Amniotic stem cell (primary cell): ENCODE measurements at regions not wholly inside any gene's neighbourhood (a gene's known extent, or its start where the extent isn't known, plus 50 kb on each side); places are given as distances from the start of the nearest gene placed in this dataset.

ENCODE experiments used
- DNase-seq: peaks from one replicate; lab custom pipeline; 2025; lab: John Stamatoyannopoulos, UW

DNA sequence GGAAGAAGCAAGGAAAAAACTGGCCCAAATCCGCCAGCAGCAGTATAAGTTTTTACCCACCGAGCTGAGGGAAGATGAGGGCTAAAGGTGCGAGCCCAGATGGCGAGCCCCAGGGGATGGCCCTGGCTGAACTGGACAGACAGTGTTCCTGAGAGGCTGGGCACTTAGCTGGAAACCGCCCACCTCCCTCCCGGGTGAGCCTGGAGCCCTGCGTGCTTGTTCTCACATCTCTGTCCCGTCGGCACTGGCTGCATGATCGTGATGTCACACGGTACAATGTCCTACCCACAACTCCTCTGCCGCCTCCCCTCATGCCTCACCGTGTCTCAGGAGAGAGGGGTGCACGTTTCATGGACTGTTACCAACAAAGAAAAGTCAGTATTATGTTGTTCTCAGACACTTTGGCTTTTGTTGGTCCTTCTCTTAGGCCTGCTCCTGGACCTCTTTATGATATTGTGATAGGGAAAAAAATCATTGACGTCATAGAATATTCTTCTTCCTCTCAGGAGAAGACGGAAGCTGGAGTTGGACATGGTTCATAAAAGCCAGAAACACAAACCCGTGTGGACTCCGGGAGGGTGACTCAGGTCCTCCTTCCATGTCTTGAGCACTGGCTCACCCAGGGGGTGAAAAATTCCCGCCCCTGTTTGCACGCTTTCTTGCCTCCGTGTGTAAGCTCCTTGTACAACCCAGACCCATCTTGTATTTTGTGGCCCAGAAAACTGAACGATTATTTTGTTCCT is 201.8 kb upstream of the TPM1 start:
- DNase-seq: no peak

- DNase-seq: no peak
Measured at GRCh38 chr15:62841269-62841628, 201.3 kb upstream of the TPM1 start.

DNA sequence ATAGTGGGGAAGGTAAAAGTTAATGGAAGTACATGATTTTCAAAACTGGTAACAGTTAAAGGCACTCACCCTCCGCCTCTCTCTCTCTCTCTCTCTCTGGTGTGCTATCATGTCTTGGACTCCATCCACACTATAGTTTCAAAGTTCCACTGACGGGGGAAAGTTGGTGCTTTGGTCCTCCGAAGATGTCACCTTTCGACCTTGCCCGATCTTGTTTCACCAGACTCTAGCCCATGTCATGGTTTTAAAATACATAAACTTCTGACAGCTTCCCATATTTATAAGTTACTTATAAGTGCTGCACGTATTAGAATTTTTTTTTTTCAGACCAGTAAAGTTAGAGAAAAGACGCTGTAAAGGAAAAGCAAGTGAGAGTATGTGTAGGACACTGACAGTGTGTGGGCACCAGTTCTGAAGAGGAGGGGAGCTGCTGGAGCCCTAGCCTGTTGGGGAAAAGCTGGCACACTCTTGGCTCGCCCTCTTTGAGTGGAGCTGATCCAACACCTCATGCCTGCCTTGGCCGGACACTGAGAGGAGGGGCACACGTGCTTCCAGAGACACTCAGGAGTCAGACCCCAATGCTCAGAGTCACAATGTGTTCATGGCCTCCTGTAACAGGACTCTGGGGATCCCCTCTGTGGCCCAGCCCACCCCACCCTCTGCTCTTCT is 200.5 kb upstream of the TPM1 start:
- no peak for DNase-seq

DNA sequence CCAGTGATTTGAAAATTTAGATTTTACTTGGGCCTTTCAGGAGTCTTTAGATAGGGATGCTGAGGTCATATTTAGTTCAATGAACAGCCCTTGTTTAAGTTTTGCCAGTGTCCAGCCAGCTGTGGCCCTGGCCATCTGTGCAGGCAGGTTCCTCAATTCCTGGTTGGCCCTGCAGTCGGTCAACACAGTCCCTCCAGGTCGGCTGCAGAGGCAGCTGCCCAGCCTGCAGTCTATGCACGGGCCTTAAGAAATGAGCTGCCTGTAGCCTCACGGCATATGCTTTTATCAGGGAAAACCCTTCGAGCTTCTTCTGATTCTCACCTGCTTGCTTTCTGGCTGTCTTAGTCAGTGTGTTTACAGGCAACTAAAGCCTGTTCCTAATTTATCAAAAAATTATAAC is 199.2 kb upstream of the TPM1 start:
- DNase-seq: no peak

DNA sequence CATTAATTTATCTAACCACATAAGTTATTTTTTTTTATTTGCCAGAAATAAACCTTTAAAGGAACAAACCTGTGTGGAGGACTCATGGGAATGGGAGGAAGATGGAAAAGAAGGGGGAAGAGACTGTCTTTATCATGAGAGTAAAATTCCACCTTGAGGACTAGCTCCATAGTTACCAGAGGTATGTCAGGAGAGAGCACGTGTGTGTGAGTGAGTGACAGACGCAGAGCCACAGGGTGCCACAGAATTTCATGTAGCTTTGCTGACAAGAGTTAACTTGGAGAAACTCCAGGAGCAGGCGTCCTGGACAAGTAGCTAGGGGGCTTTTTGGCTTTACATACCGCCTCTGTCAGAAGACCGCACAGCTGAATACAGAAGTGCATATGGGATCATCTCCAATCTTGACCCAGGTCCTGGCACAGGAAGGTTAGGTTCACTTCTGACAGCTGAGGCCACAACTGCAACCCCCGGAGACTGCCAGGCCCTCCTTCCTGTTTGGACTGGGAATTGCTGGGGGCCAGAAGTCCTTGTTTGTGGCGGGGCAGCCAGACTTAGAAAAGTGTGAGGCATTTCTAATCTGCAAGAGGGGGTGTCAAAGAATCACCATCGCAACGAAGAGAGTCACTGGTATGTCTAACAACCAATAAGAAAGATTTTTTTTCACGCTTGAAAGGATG is 197.8 kb upstream of the TPM1 start:
- no peak for DNase-seq

DNA sequence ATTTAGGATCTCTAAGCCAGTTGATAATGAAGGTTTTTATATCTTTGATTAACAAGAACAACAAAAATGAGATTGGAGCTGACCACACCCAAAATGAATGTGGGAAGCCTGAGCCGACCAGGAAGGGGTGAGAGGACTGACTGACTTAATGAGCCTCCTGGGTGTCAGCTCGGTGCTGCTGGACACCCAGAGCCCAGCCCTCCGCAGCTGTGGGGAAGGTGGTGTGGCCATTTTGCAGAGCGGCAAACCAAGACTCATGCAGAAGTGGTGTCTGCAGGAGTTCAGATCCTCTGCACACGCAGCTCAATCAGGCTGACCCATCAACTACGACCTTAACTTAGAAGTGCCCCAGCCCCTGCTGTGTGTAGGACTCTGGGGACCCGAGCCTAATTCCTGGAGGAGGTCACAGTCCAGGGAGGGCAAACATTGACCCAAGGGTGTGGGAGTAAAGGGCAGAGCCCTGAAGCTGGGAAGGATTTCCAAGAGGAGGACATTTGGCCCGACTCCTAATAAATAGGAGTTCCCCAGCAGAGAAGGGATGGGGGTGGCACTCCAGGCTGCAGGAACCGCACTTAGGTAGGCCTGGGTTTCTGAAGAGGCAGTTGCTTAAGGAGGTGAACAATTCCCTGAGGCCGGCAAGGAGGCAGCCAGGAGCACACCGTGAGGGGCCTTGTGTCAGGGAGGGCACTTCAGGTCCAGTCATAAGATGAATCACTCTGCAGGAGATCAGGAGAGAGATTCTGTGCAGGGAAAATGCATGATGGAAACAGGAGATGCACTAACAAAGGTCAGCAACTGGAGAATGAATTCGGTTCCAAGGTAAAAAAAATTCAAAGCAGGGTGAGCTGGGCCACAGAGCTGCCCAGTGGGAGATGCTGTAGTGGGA is 197.1 kb upstream of the TPM1 start:
- no peak for DNase-seq

- no peak for DNase-seq
Measured at GRCh38 chr15:62846131-62846804, 196.3 kb upstream of the TPM1 start.

DNA sequence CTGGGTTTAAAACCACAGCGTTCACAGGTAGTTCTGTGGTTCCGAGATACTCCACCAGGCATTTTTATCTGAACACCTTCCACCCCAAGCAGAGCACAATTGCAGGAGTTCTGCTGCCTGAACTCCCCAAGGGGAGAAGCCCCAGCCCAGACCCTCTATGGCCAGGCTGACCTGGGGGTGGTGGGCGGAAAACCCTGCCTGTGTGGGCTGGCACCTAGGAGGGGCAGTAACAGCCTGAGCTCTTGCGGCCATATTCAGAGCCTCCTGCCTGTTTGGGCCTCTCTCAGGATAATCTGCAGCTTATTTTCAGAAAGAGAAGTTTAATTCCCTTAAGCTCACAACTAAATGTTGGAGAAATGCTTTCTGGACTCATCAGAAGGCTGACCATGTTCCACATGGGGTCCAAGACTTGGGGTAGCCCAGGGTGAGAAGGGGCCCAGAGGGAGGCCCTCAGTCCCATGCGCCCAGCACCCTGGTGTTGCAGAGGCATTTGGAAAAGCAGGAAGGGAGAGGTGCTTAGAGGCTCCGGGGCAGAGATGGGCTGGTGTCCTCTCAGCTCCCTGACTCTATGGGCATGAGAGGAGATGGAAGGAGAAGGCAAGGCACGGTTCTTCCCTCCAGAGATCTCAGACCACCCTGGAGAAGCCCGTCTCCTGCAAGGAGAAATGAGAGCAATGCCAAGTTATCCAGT is 195.6 kb upstream of the TPM1 start:
- no peak for DNase-seq

- DNase-seq: no peak
Measured at GRCh38 chr15:62847900-62848489, 194.6 kb upstream of the TPM1 start.

GRCh38 chr15:62848632-62849050 is 193.9 kb upstream of the TPM1 start:
- no peak for DNase-seq

GRCh38 chr15:62849316-62850106 is 193.0 kb upstream of the TPM1 start:
- DNase-seq: no peak

DNA sequence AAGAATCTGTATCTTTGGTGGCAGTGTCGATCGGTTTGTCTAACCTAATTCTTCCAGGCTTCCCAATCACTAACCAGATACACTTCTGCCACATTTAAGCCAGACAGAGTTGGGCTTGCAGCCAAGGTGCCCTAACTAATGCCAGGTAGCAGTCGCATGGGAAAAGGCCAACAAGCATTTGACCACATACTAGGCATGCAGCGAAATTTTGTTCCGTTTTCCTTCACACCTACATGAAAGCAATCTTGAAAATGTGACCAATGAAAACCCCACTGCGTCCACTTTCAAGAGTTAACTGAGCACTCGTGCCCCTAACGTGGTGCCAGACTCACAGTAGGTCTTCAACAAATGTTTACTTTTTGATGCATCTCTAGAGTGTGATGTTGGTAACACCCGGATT is 192.2 kb upstream of the TPM1 start:
- DNase-seq: no peak

DNA sequence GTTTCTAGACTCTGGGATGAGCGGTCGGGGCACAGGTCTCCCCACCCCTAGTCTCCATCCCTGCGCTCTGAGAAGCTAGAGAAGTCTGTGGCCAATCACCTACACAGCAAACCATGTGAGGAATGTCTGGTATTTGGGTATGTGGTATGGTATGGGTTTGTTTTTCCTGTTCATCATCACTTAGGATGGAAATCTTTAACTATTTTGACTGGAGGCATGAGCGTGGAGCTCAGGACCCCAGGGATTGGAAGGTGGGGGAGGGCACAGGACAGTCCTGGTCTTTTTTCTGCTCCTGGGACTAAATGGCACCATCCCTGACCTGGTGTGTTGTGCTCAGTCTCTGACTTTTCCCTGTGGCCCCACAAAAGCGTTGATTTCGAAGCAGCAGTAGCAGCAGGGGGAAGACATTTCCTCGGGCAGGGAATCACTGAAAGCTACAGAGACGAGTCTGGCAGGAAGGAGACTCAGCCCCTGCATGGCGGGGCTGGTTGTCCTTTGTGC is 191.7 kb upstream of the TPM1 start:
- DNase-seq: no peak

GRCh38 chr15:62853114-62853840 is 189.3 kb upstream of the TPM1 start:
- DNase-seq: no peak

DNA sequence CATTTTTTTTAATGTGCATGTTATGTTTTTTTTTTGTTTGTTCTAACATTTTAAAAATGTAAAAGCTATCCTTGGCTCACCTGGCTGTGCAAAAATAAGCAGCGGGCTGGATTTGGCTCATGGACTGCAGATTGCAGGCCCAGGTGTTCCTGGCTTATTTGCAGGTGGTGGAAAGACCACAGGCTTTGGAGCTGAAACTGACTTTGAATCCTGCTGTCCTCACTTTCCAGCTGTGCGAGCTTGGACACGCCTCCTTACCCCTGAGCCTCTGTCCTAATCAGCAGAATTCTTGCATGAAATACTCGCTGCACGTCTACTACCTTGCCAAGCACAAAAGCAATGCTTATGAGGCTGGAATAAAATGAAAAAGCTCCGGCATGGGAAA is 188.7 kb upstream of the TPM1 start:
- no peak for DNase-seq

- DNase-seq: no peak
Measured at GRCh38 chr15:62854420-62855084, 188.0 kb upstream of the TPM1 start.

DNA sequence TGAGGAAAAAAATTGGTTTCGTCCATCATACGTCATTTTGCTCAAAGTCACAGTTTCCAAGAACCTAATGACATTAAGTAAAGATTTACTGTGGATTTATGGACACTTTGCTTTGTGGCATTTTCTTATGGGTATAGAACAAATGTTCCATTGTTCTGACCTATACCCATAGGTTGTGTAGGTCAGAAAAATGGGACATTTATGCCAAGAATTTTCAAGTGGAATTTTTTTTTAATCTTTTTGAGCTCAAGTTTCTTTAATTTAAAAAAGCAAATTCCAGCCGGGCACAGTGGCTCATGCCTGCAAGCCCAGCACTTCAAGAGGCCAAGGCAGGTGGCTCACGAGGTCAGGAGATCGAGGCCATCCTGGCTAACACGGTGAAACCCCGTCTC is 187.5 kb upstream of the TPM1 start:
- no peak for DNase-seq

DNA sequence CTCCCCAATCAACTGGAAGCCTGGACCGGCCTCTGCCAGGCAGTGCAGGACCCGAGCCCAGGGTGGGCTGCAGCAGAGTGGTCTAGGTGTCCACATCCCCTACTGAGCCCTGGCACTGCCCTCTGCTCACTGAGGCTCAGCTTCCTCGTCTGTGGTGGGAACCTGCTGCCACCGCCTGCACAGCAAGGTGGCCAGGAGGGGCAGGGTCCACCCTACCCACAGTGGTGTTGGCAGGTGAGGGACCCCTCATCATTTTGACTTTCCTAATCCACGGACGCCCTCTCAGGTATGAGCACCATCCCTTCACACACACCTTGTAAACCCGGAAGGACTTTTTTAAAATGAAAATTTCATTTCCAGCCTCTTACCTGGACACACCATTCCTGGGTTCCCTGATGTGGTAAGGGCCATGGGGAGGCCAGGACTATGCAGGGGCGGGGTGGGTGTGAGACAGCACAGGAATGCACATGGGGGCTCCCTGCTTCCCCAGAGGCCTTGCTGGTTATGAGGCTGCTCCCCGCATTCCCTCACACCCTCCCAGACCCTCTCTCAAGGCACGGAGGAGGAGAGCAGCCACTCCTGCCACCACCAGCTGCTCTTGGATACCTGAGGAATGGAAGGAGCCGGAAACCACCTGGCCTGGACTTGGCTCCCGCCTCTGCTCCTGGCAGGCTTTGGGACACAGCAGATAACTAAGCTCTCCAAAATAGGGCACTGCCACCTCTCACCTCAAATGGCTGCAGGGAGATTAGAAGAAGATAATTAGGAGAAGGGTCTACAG is 185.9 kb upstream of the TPM1 start:
- no peak for DNase-seq
